Neural crest cell (in vitro differentiated cells): ENCODE measurements at regions not wholly inside any gene's neighbourhood (a gene's known extent, or its start where the extent isn't known, plus 50 kb on each side); places are given as distances from the start of the nearest gene placed in this dataset.

ENCODE experiments used
- DNase-seq: peaks from one replicate; pipeline ENCODE4 v3.0.0; 2021; ENCODE audit warnings: low read depth, mixed read lengths, low spot score
- H3K27ac Mint-ChIP-seq: one replicate; pipeline ENCODE4 v1.8.0; 2021; ENCODE audit warnings: mild to moderate bottlenecking, mixed read lengths; ENCODE audit not compliant: unreplicated experiment
- H3K27me3 Mint-ChIP-seq: 2 replicates; pipeline ENCODE4 v1.8.0; 2021; ENCODE audit warnings: low read depth, mild to moderate bottlenecking, mixed read lengths
- H3K36me3 Mint-ChIP-seq: 2 replicates; pipeline ENCODE4 v1.8.0; 2021; ENCODE audit warnings: low read depth, mild to moderate bottlenecking, mixed read lengths
- H3K4me1 Mint-ChIP-seq: 2 replicates; pipeline ENCODE4 v1.8.0; 2021; ENCODE audit warnings: mixed read lengths
- H3K4me3 Mint-ChIP-seq: one replicate; pipeline ENCODE4 v1.8.0; 2021; ENCODE audit warnings: mild to moderate bottlenecking, mixed read lengths
- H3K9me3 Mint-ChIP-seq: 2 replicates; pipeline ENCODE4 v1.8.0; 2021; ENCODE audit warnings: mixed read lengths
- CTCF ChIP-seq: fragments of 200-600 bp; sonication (generic); conservative IDR thresholded peaks from 2 replicates; pipeline ENCODE4 v1.5.0; 2021; ENCODE audit warnings: antibody characterized with exemption, mild to moderate bottlenecking

DNA sequence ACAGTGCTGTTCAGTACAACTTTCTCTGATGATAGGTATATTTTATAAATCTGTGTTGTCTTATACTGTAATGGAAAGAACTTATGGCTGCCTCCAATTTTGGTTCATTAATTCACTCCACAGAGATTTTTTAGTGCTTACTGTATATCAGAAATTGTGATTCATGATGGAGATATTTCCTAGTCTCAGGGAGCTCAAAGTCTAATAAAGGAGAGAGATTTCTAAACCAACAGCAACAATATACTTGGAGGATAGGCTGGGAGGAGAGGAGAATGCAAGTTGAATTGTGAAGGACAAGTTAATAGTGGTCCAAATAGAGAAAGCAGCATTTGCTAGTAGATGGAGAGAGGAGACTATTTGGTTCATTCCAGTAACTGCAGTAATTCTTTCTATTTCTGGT is 63.5 kb downstream of the TANC2 start:
- Mint-ChIP-seq H3K27me3 (no peaks in the 10 kb centered on the region), H3K9me3 (peaks cover 5% of the 10 kb centered on the region), H3K27ac (no peak overlapping the region), H3K36me3 (peaks cover 10% of the 10 kb centered on the region), H3K4me3 (no peak overlapping the region), H3K4me1 (no peaks in the 10 kb centered on the region)
- no peak for DNase-seq
- no peak for TF ChIP-seq CTCF

GRCh38 chr17:63032142-63032541 is 66.1 kb downstream of the TANC2 start:
- H3K36me3 Mint-ChIP-seq: peaks cover 10% of the 10 kb centered on the region
- H3K9me3 Mint-ChIP-seq: peaks cover 5% of the 10 kb centered on the region
- no peak for DNase-seq
- no peak overlapping the region for H3K27ac Mint-ChIP-seq
- no peak for TF ChIP-seq CTCF
- H3K4me3 Mint-ChIP-seq: no peak overlapping the region
- no peaks in the 10 kb centered on the region for H3K27me3 Mint-ChIP-seq
- H3K4me1 Mint-ChIP-seq: no peaks in the 10 kb centered on the region

DNA sequence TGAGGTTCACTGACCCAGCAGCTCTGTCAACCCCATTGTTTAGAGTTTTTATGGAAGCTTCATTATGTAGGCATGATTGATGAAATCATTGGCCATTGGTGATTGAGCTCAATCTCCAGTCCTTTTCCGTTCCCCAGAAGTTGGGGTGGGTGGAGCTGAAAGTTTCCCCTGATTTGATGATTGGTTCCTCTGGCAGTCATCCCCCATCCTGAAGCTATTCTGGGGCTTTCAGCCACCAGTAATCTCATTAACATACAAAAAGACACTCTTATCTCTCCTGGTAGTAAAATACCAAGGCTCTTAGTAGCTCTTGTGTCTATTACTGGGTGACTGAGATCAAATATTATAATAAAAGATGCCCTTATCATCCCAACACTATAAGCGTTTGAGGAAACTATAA is 67.1 kb downstream of the TANC2 start:
- no peak overlapping the region for H3K4me3 Mint-ChIP-seq

DNA sequence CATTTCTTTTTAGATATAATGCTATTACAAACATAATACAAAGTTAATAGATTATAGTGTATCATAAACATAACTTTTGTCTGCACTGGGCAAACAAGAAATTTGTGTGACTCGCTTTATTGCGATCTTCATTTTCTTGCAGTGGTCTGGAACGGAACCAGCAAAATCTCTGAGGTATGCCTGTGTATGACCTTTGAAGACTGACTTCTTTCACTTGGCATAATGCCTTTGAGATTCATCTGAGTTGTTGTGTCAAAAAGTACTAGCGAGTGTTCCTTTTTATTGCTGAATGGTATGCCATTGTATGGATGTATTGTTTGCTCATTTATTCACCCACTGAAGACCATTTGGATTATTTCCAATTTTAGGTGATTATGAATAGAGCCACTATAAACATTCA is 69.2 kb downstream of the TANC2 start:
- no peak overlapping the region for H3K27ac Mint-ChIP-seq
- H3K9me3 Mint-ChIP-seq: peaks cover 5% of the 10 kb centered on the region
- H3K36me3 Mint-ChIP-seq: peaks cover 10% of the 10 kb centered on the region
- no peak overlapping the region for H3K4me3 Mint-ChIP-seq
- TF ChIP-seq CTCF: no peak
- no peak for DNase-seq
- H3K27me3 Mint-ChIP-seq: no peaks in the 10 kb centered on the region
- peaks cover 3% of the 10 kb centered on the region for H3K4me1 Mint-ChIP-seq

More for the DNA sequence above, 67.1 kb downstream of the TANC2 start:
- no peak overlapping the region for H3K27ac Mint-ChIP-seq
- no peak for TF ChIP-seq CTCF
- H3K36me3 Mint-ChIP-seq: peaks cover 10% of the 10 kb centered on the region
- peaks cover 5% of the 10 kb centered on the region for H3K9me3 Mint-ChIP-seq
- no peaks in the 10 kb centered on the region for H3K27me3 Mint-ChIP-seq
- no peaks in the 10 kb centered on the region for H3K4me1 Mint-ChIP-seq
- no peak for DNase-seq

GRCh38 chr17:63035695-63036094 is 69.7 kb downstream of the TANC2 start:
- peaks cover 5% of the 10 kb centered on the region for H3K9me3 Mint-ChIP-seq
- H3K27ac Mint-ChIP-seq: no peak overlapping the region

More at GRCh38 chr17:63035695-63036094, 69.7 kb downstream of the TANC2 start:
- no peak for TF ChIP-seq CTCF
- no peaks in the 10 kb centered on the region for H3K27me3 Mint-ChIP-seq
- H3K36me3 Mint-ChIP-seq: peaks cover 10% of the 10 kb centered on the region
- H3K4me1 Mint-ChIP-seq: peaks cover 3% of the 10 kb centered on the region
- H3K4me3 Mint-ChIP-seq: no peak overlapping the region
- DNase-seq: no peak
